ENCODE measurements at regions not wholly inside any gene's neighbourhood (a gene's known extent, or its start where the extent isn't known, plus 50 kb on each side); places are given as distances from the start of the nearest gene placed in this dataset.
A peak's percentile ranks its signal among the peaks of the same experiment; 100 is the strongest.

DNA sequence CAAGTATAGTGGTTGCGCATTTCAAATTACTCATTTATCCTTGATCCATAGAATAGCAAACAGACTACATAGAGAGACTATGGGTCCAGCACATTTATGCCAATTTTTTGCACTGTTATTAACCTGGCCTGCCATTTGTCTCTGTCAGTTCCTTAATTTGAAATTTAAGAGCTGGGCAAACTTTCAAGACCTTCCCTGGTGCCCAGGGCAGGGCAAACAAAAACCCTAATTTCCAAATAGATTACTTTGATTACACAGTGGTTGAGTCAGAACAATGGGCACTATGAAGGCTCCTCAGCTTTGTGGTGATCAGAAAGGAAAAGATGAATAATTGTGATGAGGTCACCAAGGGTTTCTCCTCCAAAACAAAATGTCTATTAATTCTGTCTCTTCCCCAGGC, 80.6 kb downstream of the TNFSF18 start:
- no peak for FAIRE-seq
- TF ChIP-seq TAF1 (IDR thresholded peaks at IDR 0.05; ENCODE audit: low read depth, low read length) = no peak
- TF ChIP-seq SPI1 (IDR thresholded peaks at IDR 0.05; ENCODE audit: low read depth, low read length) = no peak
- TF ChIP-seq POLR2A (IDR thresholded peaks at IDR 0.05; ENCODE audit: low read depth, low read length) = no peak
- TF ChIP-seq POLR2AphosphoS5 (IDR thresholded peaks at IDR 0.05; ENCODE audit: low read depth, low read length) = no peak
- no peak for TF ChIP-seq POU2F2 (IDR thresholded peaks at IDR 0.05; ENCODE audit: low read depth, low read length)
- TF ChIP-seq PAX5 (IDR thresholded peaks at IDR 0.05; ENCODE audit: insufficient read depth, low read length, severe bottlenecking) = no peak
- DNase-seq (ENCODE audit: insufficient read length, low spot score) = no peak

DNA sequence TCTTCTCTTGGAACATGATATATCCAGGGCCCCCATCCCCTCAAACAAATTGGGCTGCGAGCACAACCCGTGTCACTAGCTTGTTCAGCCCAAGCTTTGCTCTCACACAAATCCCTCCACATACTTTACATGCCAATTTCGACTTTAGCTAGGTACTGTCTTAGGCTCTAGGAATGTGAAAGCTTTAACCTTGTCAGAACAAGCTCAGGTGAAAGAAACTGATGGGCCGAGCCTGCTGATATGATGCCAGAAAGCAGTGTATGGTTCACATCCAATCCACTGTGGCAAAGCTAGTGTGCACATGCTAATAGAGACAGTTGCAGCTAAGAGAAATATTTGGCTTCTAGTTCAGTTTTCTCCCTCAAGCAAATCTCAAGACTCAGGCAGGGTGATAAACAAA, 79.5 kb downstream of the TNFSF18 start:
- TF ChIP-seq POLR2A (IDR thresholded peaks at IDR 0.05; ENCODE audit: low read depth, low read length) (no peak), TAF1 (IDR thresholded peaks at IDR 0.05; ENCODE audit: low read depth, low read length) (no peak), POLR2AphosphoS5 (IDR thresholded peaks at IDR 0.05; ENCODE audit: low read depth, low read length) (no peak), PAX5 (IDR thresholded peaks at IDR 0.05; ENCODE audit: insufficient read depth, low read length, severe bottlenecking) (no peak), POU2F2 (IDR thresholded peaks at IDR 0.05; ENCODE audit: low read depth, low read length) (no peak), SPI1 (IDR thresholded peaks at IDR 0.05; ENCODE audit: low read depth, low read length) (no peak)
- DNase-seq (ENCODE audit: insufficient read length, low spot score) = no peak
- no peak for FAIRE-seq

DNA sequence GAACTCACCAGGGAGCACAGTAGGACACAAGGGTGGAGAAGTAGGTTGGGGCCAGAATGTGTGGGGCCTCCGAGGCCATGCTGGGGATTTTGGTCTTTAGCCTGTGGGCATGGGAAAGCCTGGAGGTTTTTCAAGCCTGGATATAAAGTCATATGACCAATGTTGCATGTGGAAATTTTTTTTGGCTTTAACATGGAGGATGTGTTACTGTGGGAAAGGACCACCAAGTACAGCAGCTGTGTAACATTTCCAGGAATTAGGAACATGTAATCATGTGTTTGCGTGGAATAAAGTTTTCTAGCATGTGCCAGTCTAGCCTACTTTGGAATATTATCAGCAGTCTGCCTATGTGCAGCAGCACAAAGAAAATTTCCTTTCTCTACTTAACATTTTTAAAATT, 78.5 kb downstream of the TNFSF18 start:
- DNase-seq (ENCODE audit: insufficient read length, low spot score) (no peak), FAIRE-seq (no peak)
- TF ChIP-seq POU2F2 (IDR thresholded peaks at IDR 0.05; ENCODE audit: low read depth, low read length) = no peak

DNA sequence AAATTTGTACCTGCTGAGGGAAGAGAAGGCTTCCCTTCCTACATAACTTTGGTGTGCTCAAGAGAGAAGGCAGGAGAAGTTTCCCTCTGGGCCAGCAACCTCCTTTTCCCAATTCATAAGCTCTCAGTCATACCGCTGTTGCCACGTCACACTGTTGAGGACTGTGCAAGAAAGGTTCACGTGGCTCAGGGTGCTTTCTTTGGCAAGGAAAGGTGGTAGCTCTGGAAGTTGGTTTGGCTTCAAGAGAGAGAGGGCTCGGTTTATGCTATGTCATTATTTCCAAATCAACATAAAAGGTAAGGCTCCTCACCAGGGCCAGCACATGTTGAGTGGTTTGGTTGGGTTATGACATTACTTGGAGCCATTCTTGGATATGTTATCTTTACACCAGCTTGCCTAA, 77.3 kb downstream of the TNFSF18 start:
- DNase-seq (ENCODE audit: insufficient read length, low spot score) = no peak
- no peak for TF ChIP-seq POLR2A (IDR thresholded peaks at IDR 0.05; ENCODE audit: low read depth, low read length)
- no peak for TF ChIP-seq TAF1 (IDR thresholded peaks at IDR 0.05; ENCODE audit: low read depth, low read length)
- no peak for TF ChIP-seq PAX5 (IDR thresholded peaks at IDR 0.05; ENCODE audit: insufficient read depth, low read length, severe bottlenecking)
- TF ChIP-seq POU2F2 (IDR thresholded peaks at IDR 0.05; ENCODE audit: low read depth, low read length) = no peak
- TF ChIP-seq SPI1 (IDR thresholded peaks at IDR 0.05; ENCODE audit: low read depth, low read length) = no peak
- no peak for TF ChIP-seq POLR2AphosphoS5 (IDR thresholded peaks at IDR 0.05; ENCODE audit: low read depth, low read length)
- no peak for FAIRE-seq

DNA sequence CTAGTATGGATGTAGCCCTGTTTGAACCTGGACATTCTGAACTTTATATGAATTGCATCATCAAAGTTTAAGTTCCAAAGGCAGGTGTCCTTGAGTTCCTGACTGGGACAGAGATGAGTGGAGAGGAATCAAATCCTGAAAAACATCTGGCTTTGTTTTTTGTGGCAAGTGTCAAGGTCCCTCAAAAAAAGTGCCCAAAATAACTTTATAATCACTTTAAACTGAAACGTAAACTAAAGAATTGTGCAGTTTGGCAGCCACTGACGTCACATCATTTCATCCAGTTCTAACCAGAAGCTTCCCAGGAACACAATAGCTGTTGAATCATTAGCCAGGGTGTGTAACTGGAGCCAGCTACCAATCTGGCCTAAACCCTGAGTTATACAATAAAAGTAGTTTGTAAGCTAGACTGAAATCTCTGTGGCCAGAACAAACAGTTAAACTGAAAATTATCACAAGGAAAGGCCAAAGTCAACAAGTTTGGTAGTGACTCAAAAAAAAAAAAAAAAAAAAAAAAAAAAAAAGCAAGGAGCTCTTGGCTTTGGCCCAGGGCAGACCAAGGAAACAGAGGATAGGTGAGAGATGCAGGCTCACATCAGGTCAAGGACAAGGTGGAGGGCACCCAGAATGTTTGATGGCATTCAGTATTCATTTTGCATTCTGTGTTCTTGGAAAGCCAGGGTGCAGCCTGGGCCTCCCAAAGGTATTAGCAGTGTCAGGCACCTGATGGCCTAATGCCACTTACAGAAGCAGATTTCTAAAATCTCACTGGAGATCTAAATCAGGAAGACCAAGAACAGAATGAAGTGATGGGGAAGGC, 74.3 kb downstream of the TNFSF18 start:
- DNase-seq (ENCODE audit: insufficient read length, low spot score) = no peak
- TF ChIP-seq POU2F2 (IDR thresholded peaks at IDR 0.05; ENCODE audit: low read depth, low read length) (no peak), PAX5 (IDR thresholded peaks at IDR 0.05; ENCODE audit: insufficient read depth, low read length, severe bottlenecking) (no peak), SPI1 (IDR thresholded peaks at IDR 0.05; ENCODE audit: low read depth, low read length) (no peak), POLR2AphosphoS5 (IDR thresholded peaks at IDR 0.05; ENCODE audit: low read depth, low read length) (no peak), POLR2A (IDR thresholded peaks at IDR 0.05; ENCODE audit: low read depth, low read length) (no peak), TAF1 (IDR thresholded peaks at IDR 0.05; ENCODE audit: low read depth, low read length) (no peak)
- FAIRE-seq = no peak

DNA sequence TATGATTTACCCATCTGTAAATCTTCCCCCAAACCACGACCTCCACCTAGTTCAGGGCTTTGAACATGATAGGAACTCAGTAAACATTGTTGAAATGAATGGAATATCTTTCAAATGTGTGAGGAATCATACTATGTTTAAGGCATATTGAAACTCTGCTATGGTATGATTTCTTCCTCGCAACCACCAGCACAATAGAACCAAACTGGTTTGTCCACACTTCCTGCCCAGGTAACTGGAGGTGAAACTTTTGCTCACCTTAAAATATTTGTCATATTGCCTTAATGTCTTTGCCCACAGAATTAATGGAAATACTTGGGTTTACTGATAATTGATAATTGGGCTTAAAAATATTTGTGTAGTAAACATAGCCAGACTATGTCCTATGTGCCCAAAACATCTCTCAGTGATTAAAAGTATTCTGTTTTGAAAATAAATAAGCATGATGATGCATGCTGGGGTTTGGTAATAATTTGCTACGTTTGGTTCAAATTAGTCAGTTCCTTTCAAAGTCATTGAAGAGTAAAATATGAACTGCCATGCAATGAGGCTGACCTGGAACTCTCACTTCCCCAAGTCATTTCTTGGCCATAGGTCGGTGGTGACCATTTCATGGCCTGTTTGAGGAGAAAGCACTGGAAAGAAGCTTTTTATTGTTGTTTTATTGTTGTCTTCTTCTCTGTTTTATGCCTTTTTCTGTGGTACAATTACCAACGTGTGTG, 73.3 kb downstream of the TNFSF18 start:
- DNase-seq (ENCODE audit: insufficient read length, low spot score) = no peak
- TF ChIP-seq SPI1 (IDR thresholded peaks at IDR 0.05; ENCODE audit: low read depth, low read length) (peak; percentile 64), TAF1 (IDR thresholded peaks at IDR 0.05; ENCODE audit: low read depth, low read length) (no peak)
- no peak for FAIRE-seq

DNA sequence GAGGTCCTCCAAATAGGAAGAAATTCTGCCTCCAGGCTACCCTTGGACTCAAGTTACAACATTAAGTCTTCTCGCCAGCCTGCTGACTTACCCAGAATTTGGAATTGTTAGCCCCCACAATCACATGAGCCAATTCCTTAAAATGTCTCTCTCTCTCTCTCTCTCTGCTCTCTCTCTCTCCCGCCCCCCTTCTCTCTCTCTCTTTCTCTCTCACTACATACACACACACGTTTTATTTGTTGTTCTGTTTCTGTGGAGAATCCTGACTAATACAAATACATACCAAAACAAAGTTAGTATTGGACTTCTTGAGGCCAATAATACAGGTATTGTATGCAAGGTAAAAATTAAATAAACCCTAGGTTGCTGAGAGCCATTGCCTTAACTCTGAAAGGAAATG, 72.1 kb downstream of the TNFSF18 start:
- TF ChIP-seq POU2F2 (IDR thresholded peaks at IDR 0.05; ENCODE audit: low read depth, low read length) = no peak
- no peak for TF ChIP-seq TAF1 (IDR thresholded peaks at IDR 0.05; ENCODE audit: low read depth, low read length)
- no peak for TF ChIP-seq PAX5 (IDR thresholded peaks at IDR 0.05; ENCODE audit: insufficient read depth, low read length, severe bottlenecking)
- TF ChIP-seq POLR2A (IDR thresholded peaks at IDR 0.05; ENCODE audit: low read depth, low read length) = no peak
- TF ChIP-seq SPI1 (IDR thresholded peaks at IDR 0.05; ENCODE audit: low read depth, low read length) = no peak
- no peak for TF ChIP-seq POLR2AphosphoS5 (IDR thresholded peaks at IDR 0.05; ENCODE audit: low read depth, low read length)
- no peak for DNase-seq (ENCODE audit: insufficient read length, low spot score)
- no peak for FAIRE-seq

DNA sequence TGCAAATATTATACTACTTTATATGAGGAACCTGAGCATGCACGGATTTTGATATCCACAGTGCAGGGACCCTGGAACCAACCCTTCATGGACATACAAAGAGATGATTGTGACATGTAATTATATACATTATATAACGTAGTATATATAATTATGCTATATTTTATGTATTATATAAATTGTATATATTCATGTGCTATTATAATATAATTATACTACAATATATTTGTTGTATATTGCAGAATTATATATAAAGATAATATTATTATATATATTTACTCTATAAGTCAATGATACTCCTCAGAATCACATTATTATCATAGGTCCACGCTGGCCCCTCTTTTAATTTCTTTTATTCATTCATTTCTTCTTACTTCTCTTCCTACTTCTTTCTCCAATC, 70.9 kb downstream of the TNFSF18 start:
- DNase-seq (ENCODE audit: insufficient read length, low spot score) (no peak), FAIRE-seq (no peak)
- TF ChIP-seq POLR2A (IDR thresholded peaks at IDR 0.05; ENCODE audit: low read depth, low read length) (no peak), PAX5 (IDR thresholded peaks at IDR 0.05; ENCODE audit: insufficient read depth, low read length, severe bottlenecking) (no peak), POLR2AphosphoS5 (IDR thresholded peaks at IDR 0.05; ENCODE audit: low read depth, low read length) (no peak), POU2F2 (IDR thresholded peaks at IDR 0.05; ENCODE audit: low read depth, low read length) (no peak), SPI1 (IDR thresholded peaks at IDR 0.05; ENCODE audit: low read depth, low read length) (no peak)

DNA sequence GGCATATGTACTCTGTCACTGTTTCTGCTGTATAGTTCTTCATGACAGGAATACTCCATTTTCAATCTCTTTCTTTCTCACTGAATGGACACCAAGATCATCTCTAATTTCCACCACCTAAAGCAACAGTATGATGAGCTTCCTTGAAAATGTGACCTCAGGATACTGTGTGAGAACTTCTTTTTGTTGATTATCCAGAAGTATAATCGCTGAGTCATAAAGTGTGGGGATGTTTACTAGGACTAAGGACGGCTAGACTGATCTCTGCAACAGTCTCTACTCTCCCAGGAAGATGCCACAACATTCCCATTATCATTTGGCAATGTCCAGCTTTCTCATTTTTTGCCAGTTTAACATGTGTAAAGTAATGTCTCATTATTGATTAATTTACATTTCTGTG, 70.3 kb downstream of the TNFSF18 start:
- no peak for DNase-seq (ENCODE audit: insufficient read length, low spot score)
- FAIRE-seq = no peak
- TF ChIP-seq TAF1 (IDR thresholded peaks at IDR 0.05; ENCODE audit: low read depth, low read length) (no peak), POU2F2 (IDR thresholded peaks at IDR 0.05; ENCODE audit: low read depth, low read length) (no peak), POLR2A (IDR thresholded peaks at IDR 0.05; ENCODE audit: low read depth, low read length) (no peak), PAX5 (IDR thresholded peaks at IDR 0.05; ENCODE audit: insufficient read depth, low read length, severe bottlenecking) (no peak), POLR2AphosphoS5 (IDR thresholded peaks at IDR 0.05; ENCODE audit: low read depth, low read length) (no peak), SPI1 (IDR thresholded peaks at IDR 0.05; ENCODE audit: low read depth, low read length) (no peak)

DNA sequence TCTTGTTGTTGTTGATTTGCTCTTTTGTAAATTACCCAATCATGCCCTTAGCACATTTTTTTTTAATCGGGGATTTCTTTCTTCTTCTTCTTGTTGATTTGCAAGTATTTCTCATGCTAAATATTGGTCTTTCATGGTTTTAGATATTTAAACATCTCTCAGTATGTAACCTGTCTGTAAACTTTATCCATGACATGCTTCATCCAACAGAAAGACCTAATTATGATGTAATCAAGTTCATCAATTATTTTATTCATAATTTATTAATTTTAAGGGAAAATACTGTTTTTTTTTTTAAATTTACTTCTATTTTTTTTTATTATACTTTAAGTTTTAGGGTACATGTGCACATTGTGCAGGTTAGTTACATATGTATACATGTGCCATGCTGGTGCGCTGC, 69.8 kb downstream of the TNFSF18 start:
- TF ChIP-seq SPI1 (IDR thresholded peaks at IDR 0.05; ENCODE audit: low read depth, low read length) = no peak
- no peak for TF ChIP-seq PAX5 (IDR thresholded peaks at IDR 0.05; ENCODE audit: insufficient read depth, low read length, severe bottlenecking)
- TF ChIP-seq POLR2AphosphoS5 (IDR thresholded peaks at IDR 0.05; ENCODE audit: low read depth, low read length) = no peak
- TF ChIP-seq TAF1 (IDR thresholded peaks at IDR 0.05; ENCODE audit: low read depth, low read length) = no peak
- no peak for TF ChIP-seq POLR2A (IDR thresholded peaks at IDR 0.05; ENCODE audit: low read depth, low read length)
- TF ChIP-seq POU2F2 (IDR thresholded peaks at IDR 0.05; ENCODE audit: low read depth, low read length) = no peak
- DNase-seq (ENCODE audit: insufficient read length, low spot score) (no peak), FAIRE-seq (no peak)
